VCaP (cell line): ENCODE measurements at regions not wholly inside any gene's neighbourhood (a gene's known extent, or its start where the extent isn't known, plus 50 kb on each side); places are given as distances from the start of the nearest gene placed in this dataset.
"Not testable (repeated sequence)": the region's sequence is repeated elsewhere in the genome, so short reads cannot be mapped to it uniquely, and the experiment has no call there.

Experiments used
- H3K27ac ChIP-seq: fragments of 450-650 bp; 2 replicates; pipeline ENCODE4 v1.5.1; 2017
- TF ChIP-seq, protein P1 (sequence below): fragments of 450-650 bp; conservative IDR thresholded peaks from 2 replicates; pipeline ENCODE4 v1.5.1; 2017; ENCODE audit warnings: mild to moderate bottlenecking, moderate library complexity

DNA sequence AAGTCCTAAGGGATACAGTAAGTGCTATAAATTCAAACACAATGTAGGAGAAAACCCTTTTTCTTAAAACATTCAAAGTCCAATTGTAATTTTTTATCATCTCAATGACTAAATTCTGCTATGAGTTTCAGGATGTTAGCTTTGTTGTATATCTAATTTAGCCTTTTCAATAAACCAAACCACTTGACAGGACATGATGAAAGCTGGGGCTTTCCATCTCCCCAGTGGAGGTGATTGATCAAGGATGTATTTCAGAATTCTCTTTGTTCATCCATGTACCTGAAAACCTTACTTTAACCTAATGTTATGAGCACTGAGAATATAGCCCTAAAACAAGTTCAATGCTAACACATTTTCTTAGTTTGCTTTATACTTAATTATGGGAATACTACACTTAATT lies 639.0 kb upstream of the ITGA1 start:
- TF ChIP-seq, protein P1, sequence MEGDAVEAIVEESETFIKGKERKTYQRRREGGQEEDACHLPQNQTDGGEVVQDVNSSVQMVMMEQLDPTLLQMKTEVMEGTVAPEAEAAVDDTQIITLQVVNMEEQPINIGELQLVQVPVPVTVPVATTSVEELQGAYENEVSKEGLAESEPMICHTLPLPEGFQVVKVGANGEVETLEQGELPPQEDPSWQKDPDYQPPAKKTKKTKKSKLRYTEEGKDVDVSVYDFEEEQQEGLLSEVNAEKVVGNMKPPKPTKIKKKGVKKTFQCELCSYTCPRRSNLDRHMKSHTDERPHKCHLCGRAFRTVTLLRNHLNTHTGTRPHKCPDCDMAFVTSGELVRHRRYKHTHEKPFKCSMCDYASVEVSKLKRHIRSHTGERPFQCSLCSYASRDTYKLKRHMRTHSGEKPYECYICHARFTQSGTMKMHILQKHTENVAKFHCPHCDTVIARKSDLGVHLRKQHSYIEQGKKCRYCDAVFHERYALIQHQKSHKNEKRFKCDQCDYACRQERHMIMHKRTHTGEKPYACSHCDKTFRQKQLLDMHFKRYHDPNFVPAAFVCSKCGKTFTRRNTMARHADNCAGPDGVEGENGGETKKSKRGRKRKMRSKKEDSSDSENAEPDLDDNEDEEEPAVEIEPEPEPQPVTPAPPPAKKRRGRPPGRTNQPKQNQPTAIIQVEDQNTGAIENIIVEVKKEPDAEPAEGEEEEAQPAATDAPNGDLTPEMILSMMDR = no peak

DNA sequence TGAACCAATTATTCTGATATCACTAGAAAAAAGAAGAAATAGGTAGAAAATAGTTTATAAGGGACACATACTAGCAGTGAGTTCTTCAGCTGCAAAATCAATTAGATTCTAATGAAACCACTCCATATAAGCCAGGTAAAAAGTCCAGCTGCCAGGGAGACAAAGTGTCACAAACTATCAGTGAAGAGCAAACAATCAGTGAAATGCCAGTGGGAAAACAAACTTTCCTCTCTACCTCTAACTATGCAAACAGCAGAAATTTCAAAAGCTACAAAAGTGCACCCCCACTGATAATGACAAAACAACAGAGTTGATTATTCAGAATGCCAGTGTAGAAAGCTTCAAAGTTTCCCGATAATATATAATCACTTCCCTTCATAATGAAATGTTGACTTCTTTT lies 637.2 kb upstream of the ITGA1 start:
- no peak overlapping the region for H3K27ac ChIP-seq
- TF ChIP-seq, protein P1 = no peak

More for the DNA sequence above, 639.0 kb upstream of the ITGA1 start:
- no peak overlapping the region for H3K27ac ChIP-seq

GRCh38 chr5:52156809-52157208 lies 630.9 kb upstream of the ITGA1 start:
- not testable (repeated sequence) for H3K27ac ChIP-seq

DNA sequence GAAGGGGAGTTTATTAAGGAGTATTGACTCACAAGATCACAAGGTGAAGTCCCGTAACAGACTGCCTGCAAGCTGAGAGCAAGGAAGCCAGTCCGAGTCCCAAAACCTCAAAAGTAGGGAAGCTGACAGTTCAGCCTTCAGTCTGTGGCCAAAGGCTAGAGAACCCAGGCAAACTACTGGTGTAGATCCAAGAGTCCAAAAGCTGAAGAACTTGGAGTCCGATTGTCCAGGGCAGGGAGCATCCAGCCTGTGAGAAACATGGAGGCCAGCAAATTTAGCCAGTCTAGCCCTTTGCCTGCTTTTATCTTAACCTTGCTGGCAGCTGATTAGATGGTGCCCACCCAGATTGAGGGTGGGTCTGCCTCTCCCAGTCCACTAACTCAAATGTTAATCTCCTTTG lies 621.9 kb upstream of the ITGA1 start:
- not testable (repeated sequence) for H3K27ac ChIP-seq

DNA sequence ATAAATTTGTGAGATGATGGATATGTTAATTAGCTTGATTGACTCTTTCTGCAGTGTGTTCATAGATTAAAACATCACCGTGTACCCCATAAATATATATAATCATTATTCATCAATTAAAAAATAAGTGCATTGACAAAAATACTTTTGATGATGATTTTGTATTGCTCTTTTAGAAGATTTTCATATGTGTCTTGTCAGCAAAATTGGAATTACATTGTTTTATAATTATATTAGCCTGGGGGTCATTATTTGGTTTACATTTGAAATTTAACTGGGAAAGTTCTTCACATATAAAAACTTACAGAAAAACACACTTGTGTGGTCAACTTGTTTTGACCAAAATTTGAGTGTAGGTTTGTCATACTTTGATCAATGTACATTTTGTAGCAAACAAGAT lies 614.6 kb upstream of the ITGA1 start:
- TF ChIP-seq, protein P1 = no peak
- no peak overlapping the region for H3K27ac ChIP-seq

DNA sequence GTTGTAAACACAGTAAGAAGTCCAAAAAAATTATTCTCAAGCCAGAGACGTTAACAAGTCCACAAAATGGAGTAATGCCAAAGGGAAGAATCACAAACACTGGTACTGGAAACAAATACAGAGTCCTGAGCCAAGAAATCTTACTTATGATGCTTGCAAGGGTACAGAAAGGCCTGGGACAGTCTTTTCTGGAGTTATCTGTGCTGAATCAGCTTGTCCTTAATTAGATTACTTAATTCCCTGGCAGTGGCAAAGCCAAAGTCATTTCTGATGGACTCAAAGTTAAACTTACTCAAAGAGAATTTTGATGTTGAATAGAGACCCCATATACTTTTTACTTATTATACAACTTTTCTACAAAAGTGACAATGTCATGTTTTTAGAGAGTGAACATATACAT lies 610.5 kb upstream of the ITGA1 start:
- TF ChIP-seq, protein P1 = no peak
- H3K27ac ChIP-seq = no peak overlapping the region

DNA sequence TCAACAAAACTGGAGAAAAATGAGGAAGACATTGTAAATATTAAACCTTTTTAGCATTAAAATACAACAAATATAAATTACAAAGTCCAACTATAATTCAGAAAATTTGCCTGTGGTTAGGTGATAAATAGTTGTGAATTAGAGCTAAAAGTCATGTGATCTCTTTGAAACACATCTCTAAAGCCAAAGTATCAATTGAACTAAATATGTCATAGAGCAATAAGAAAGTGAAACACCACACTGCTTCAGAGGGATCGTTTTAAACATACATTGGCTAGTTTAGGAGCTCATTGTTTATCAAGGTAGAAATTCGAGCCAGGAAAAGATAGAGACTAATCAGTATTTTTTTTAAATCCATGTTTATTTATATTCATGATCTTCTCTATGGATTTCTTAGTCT lies 606.3 kb upstream of the ITGA1 start:
- H3K27ac ChIP-seq = no peak overlapping the region
- TF ChIP-seq, protein P1 = no peak

DNA sequence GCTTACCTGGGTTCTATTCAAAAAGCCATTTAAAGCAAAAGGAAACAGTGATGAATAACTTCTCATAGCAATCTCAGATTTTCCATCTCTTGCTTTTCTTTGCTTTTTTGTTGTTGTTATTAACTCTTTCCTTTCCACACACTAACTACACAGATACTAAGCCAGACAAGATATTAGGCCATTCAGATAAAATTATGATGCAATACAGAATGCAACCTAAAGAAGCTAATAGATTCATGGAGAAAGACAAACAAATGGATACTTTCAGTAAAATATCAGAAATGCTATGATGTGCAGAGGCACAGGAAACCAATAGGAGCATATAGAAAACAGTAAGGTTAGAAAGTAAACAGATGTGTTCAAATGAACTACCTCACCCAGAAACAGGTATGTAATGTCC lies 597.0 kb upstream of the ITGA1 start:
- TF ChIP-seq, protein P1 = no peak
- H3K27ac ChIP-seq = no peak overlapping the region

GRCh38 chr5:52199833-52200232 lies 587.9 kb upstream of the ITGA1 start:
- TF ChIP-seq, protein P1 = no peak
- no peak overlapping the region for H3K27ac ChIP-seq
